ENCODE measurements at regions not wholly inside any gene's neighbourhood (a gene's known extent, or its start where the extent isn't known, plus 50 kb on each side); places are given as distances from the start of the nearest gene placed in this dataset.

- Mint-ChIP-seq H3K4me1 (no peaks in the 10 kb centered on the region), H3K27ac (no peak overlapping the region), H3K36me3 (no peaks in the 10 kb centered on the region), H3K4me3 (no peak overlapping the region), H3K9me3 (no peaks in the 10 kb centered on the region)
- DNase-seq (ENCODE audit: low spot score in 2 of 2) (no peak), ATAC-seq (no peak)
Observed at GRCh38 chr4:100970414-100970813, 376.9 kb downstream of the PPP3CA start.

GRCh38 chr4:100969925-100970324 lies 377.4 kb downstream of the PPP3CA start:
- Mint-ChIP-seq H3K4me3 (no peak overlapping the region), H3K9me3 (no peaks in the 10 kb centered on the region), H3K4me1 (no peaks in the 10 kb centered on the region), H3K36me3 (no peaks in the 10 kb centered on the region), H3K27ac (no peak overlapping the region)
- ATAC-seq: no peak
- DNase-seq (ENCODE audit: low spot score in 2 of 2): no peak

GRCh38 chr4:100968046-100968445 lies 379.3 kb downstream of the PPP3CA start:
- H3K9me3 Mint-ChIP-seq: no peaks in the 10 kb centered on the region
- no peak overlapping the region for H3K4me3 Mint-ChIP-seq
- no peaks in the 10 kb centered on the region for H3K4me1 Mint-ChIP-seq
- ATAC-seq (no peak), DNase-seq (ENCODE audit: low spot score in 2 of 2) (no peak)
- no peak overlapping the region for H3K27ac Mint-ChIP-seq
- no peaks in the 10 kb centered on the region for H3K36me3 Mint-ChIP-seq

DNA sequence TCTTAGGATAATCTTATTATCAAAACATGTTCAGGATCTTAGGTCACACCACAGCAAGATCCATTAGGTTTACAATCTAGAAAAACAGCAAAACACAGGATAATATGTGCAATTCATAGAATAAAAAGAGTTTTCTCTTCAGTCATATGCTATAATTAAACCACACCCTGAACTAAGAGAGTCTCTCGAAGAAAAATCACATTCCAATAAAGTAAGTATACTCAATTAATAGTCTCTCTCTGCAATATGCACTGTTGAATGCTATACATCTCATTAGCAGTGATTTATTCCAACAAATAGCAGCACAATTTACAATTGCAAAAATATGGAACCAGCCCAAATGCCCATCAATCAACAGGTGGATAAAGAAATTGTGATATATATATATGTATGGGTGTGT lies 383.7 kb downstream of the PPP3CA start:
- DNase-seq (ENCODE audit: low spot score in 2 of 2) (no peak), ATAC-seq (no peak)
- no peaks in the 10 kb centered on the region for H3K36me3 Mint-ChIP-seq
- no peak overlapping the region for H3K27ac Mint-ChIP-seq
- H3K4me3 Mint-ChIP-seq: no peak overlapping the region
- H3K4me1 Mint-ChIP-seq: no peaks in the 10 kb centered on the region
- no peaks in the 10 kb centered on the region for H3K9me3 Mint-ChIP-seq

DNA sequence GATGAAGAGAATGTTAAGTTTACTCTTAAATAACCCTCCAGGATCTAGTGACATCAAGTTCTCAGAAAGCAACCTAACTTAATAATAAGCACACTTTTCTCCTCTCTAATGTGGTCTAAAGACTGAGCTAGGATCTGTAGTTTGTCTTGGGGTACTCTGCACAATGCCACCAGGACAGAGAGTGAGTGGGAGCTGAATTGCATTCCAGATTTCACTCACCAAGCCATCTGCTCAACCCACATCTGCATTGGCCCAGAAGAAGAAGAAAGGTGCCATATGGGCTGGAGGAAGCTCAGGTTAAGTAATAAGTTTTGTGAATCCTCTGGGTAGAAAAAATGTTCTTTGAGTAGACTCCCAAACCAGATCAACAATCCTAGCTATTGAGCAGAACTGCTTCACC lies 384.6 kb downstream of the PPP3CA start:
- no peak overlapping the region for H3K4me3 Mint-ChIP-seq
- peak; percentile 77 for ATAC-seq
- H3K36me3 Mint-ChIP-seq: no peaks in the 10 kb centered on the region
- no peaks in the 10 kb centered on the region for H3K9me3 Mint-ChIP-seq
- DNase-seq (ENCODE audit: low spot score in 2 of 2): no peak
- no peaks in the 10 kb centered on the region for H3K4me1 Mint-ChIP-seq
- no peak overlapping the region for H3K27ac Mint-ChIP-seq

GRCh38 chr4:100960232-100960631 lies 387.1 kb downstream of the PPP3CA start:
- ATAC-seq: no peak
- Mint-ChIP-seq H3K36me3 (no peaks in the 10 kb centered on the region), H3K4me3 (no peak overlapping the region), H3K27ac (no peak overlapping the region), H3K4me1 (no peaks in the 10 kb centered on the region), H3K9me3 (no peaks in the 10 kb centered on the region)
- no peak for DNase-seq (ENCODE audit: low spot score in 2 of 2)

- H3K4me3 Mint-ChIP-seq: no peak overlapping the region
Observed at GRCh38 chr4:100954046-100954445, 393.3 kb downstream of the PPP3CA start.

GRCh38 chr4:100953616-100954015 lies 393.7 kb downstream of the PPP3CA start:
- Mint-ChIP-seq H3K4me1 (no peaks in the 10 kb centered on the region), H3K9me3 (no peaks in the 10 kb centered on the region), H3K4me3 (no peak overlapping the region), H3K36me3 (no peaks in the 10 kb centered on the region), H3K27ac (no peak overlapping the region)
- no peak for DNase-seq (ENCODE audit: low spot score in 2 of 2)
- no peak for ATAC-seq

More at GRCh38 chr4:100954046-100954445, 393.3 kb downstream of the PPP3CA start:
- H3K4me1 Mint-ChIP-seq: no peaks in the 10 kb centered on the region
- DNase-seq (ENCODE audit: low spot score in 2 of 2) (no peak), ATAC-seq (no peak)
- no peaks in the 10 kb centered on the region for H3K36me3 Mint-ChIP-seq
- no peaks in the 10 kb centered on the region for H3K9me3 Mint-ChIP-seq
- no peak overlapping the region for H3K27ac Mint-ChIP-seq

- no peak overlapping the region for H3K27ac Mint-ChIP-seq
- peak; percentile 40 for ATAC-seq
- DNase-seq (ENCODE audit: low spot score in 2 of 2): no peak
- H3K4me3 Mint-ChIP-seq: no peak overlapping the region
- no peaks in the 10 kb centered on the region for H3K36me3 Mint-ChIP-seq
- no peaks in the 10 kb centered on the region for H3K9me3 Mint-ChIP-seq
- H3K4me1 Mint-ChIP-seq: no peaks in the 10 kb centered on the region
Observed at GRCh38 chr4:100952590-100952989, 394.7 kb downstream of the PPP3CA start.

- no peaks in the 10 kb centered on the region for H3K36me3 Mint-ChIP-seq
- no peak overlapping the region for H3K4me3 Mint-ChIP-seq
- H3K27ac Mint-ChIP-seq: no peak overlapping the region
- ATAC-seq (no peak), DNase-seq (ENCODE audit: low spot score in 2 of 2) (no peak)
- no peaks in the 10 kb centered on the region for H3K9me3 Mint-ChIP-seq
- no peaks in the 10 kb centered on the region for H3K4me1 Mint-ChIP-seq
Observed at GRCh38 chr4:100949350-100949935, 397.9 kb downstream of the PPP3CA start.

- Mint-ChIP-seq H3K4me1 (no peaks in the 10 kb centered on the region), H3K27ac (no peak overlapping the region)
Observed at GRCh38 chr4:100948911-100949310, 398.4 kb downstream of the PPP3CA start.

GRCh38 chr4:100945789-100946188 lies 401.5 kb downstream of the PPP3CA start:
- H3K4me3 Mint-ChIP-seq: no peak overlapping the region
- no peak for ATAC-seq

More at GRCh38 chr4:100948911-100949310, 398.4 kb downstream of the PPP3CA start:
- Mint-ChIP-seq H3K4me3 (no peak overlapping the region), H3K36me3 (no peaks in the 10 kb centered on the region), H3K9me3 (no peaks in the 10 kb centered on the region)
- DNase-seq (ENCODE audit: low spot score in 2 of 2) (no peak), ATAC-seq (no peak)

DNA sequence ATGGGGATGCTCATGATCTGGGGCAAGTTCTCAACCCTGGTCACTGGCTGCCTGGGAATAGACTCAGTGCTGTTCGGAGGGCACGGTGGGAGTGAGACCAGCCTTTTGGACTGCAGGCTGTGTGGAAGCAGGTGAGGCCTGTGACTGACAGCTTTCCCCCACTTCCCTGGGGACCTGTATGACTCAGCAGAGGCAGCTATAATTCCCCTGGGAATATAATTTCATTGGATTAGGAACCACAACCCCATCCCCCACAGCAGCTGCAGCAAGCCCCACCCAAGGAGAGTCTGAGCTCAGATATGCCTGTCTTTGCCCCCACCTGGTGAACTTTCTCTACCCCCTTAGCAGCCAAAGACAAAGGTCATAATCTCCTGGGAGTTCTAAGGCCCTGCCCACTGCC lies 408.6 kb downstream of the PPP3CA start:
- Mint-ChIP-seq H3K36me3 (no peaks in the 10 kb centered on the region), H3K4me3 (no peak overlapping the region), H3K9me3 (peaks cover 2% of the 10 kb centered on the region), H3K27ac (no peak overlapping the region), H3K4me1 (peaks cover 2% of the 10 kb centered on the region)
- no peak for DNase-seq (ENCODE audit: low spot score in 2 of 2)
- ATAC-seq: no peak

More at GRCh38 chr4:100945789-100946188, 401.5 kb downstream of the PPP3CA start:
- H3K9me3 Mint-ChIP-seq: no peaks in the 10 kb centered on the region
- no peaks in the 10 kb centered on the region for H3K36me3 Mint-ChIP-seq
- no peak for DNase-seq (ENCODE audit: low spot score in 2 of 2)
- no peak overlapping the region for H3K27ac Mint-ChIP-seq
- no peaks in the 10 kb centered on the region for H3K4me1 Mint-ChIP-seq

- Mint-ChIP-seq H3K9me3 (peaks cover 2% of the 10 kb centered on the region), H3K4me1 (peaks cover 19% of the 10 kb centered on the region), H3K4me3 (no peak overlapping the region), H3K27ac (no peak overlapping the region), H3K36me3 (no peaks in the 10 kb centered on the region)
- DNase-seq (ENCODE audit: low spot score in 2 of 2) (no peak), ATAC-seq (no peak)
Observed at GRCh38 chr4:100936661-100937375, 410.5 kb downstream of the PPP3CA start.

DNA sequence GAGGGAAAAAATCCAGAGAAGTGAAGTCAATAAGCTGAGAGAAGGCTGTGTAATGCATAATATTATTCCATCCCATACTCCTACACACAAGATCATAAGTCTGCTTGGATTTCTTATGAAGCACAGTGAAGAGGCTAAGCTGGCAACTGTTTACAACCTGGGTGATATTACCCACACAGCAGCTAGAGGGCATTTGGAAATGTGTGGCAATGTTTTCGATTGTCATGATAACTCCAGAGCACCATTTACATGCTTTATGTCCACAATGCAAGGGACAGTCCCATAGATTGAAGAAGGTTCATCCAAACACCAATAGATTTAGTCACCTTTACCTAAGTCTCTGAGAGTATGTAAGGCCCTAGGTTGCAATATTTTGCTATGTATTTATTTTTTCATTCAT lies 412.2 kb downstream of the PPP3CA start:
- ATAC-seq (peak; percentile 40), DNase-seq (ENCODE audit: low spot score in 2 of 2) (no peak)
- Mint-ChIP-seq H3K4me3 (no peak overlapping the region), H3K4me1 (peaks cover 19% of the 10 kb centered on the region), H3K9me3 (peaks cover 2% of the 10 kb centered on the region), H3K36me3 (no peaks in the 10 kb centered on the region), H3K27ac (no peak overlapping the region)

DNA sequence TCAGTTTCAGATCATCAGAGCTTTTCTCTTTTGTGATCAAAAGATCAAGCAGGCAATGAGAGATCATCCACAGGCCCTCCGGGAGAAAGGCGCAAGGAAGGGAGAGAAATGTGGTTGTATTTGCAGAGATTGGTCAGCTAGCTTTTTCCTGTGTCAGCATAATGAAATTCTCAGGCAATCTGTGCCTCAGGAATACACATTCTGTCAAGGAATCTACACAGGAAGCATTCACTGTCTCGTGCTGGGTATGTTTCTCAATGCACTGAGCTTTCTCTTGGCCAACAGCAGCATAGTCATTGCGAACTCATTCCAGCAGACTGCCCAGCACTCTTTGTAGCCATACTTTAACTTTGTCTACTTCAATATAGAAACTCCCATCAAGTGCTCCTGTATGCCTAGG lies 413.7 kb downstream of the PPP3CA start:
- ATAC-seq (no peak), DNase-seq (ENCODE audit: low spot score in 2 of 2) (no peak)
- Mint-ChIP-seq H3K4me1 (peaks cover 19% of the 10 kb centered on the region), H3K4me3 (peak overlapping the region; percentile 6), H3K27ac (peak overlapping the region; percentile 5), H3K9me3 (peaks cover 2% of the 10 kb centered on the region), H3K36me3 (no peaks in the 10 kb centered on the region)
